ENCODE measurements at regions not wholly inside any gene's neighbourhood (a gene's known extent, or its start where the extent isn't known, plus 50 kb on each side); places are given as distances from the start of the nearest gene placed in this dataset.

DNA sequence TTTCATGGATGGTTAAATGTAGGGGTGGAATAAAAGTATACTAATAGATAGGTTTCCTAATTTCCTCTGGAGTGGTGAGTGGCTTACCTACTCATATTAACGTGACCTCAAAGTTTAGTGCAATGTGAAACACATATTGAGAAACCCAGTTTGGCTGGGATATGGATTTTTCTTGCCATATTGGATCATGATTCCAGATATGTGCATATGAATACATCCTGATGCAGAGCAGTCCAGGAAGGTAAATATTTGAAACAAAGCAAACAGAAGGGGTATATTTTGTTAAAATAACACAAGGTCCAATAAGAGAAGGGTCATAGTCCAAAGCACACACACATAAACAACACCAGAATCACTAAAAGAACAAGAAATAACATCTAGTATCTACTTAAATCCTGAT is 608.1 kb downstream of the PKHD1 start:
- no peak for TF ChIP-seq GATA2 (IDR thresholded peaks at IDR 0.05; ENCODE audit: low read depth, low read length)
- no peak for TF ChIP-seq GATA3 (IDR thresholded peaks at IDR 0.05; ENCODE audit: low read depth, low read length)

All from SH-SY5Y (cell line).